GM18951 (cell line): ENCODE measurements at regions not wholly inside any gene's neighbourhood (a gene's known extent, or its start where the extent isn't known, plus 50 kb on each side); places are given as distances from the start of the nearest gene placed in this dataset.

Source experiments
- POLR2A ChIP-seq: IDR thresholded peaks from 4 replicates; pipeline ENCODE4 v1.6.1; 2011; ENCODE audit warnings: mild to moderate bottlenecking; ENCODE audit not compliant: insufficient read length, insufficient read depth; ENCODE audit errors: extremely low read depth
- in situ Hi-C: fragments of 300-500 bp; cut with MboI; formaldehyde crosslinking; loops from one replicate; pipeline ENCODE4 v1.12.0; 2022; ENCODE audit warnings: low sequenced_read_pairs, mixed read lengths, inconsistent platforms; ENCODE audit not compliant: unreplicated experiment

- in situ Hi-C loops = no loop called here
Measured at GRCh38 chr15:95410757-95411156, 919.7 kb upstream of the NR2F2 start.

GRCh38 chr15:95416576-95416975 is 913.9 kb upstream of the NR2F2 start:
- TF ChIP-seq POLR2A = no peak
- in situ Hi-C loops = no loop called here

More at GRCh38 chr15:95410757-95411156, 919.7 kb upstream of the NR2F2 start:
- no peak for TF ChIP-seq POLR2A

GRCh38 chr15:95417761-95418160 is 912.7 kb upstream of the NR2F2 start:
- in situ Hi-C loops = no loop called here
- TF ChIP-seq POLR2A = no peak

- no peak for TF ChIP-seq POLR2A
- in situ Hi-C loops = no loop called here
Measured at GRCh38 chr15:95422255-95422654, 908.2 kb upstream of the NR2F2 start.

GRCh38 chr15:95425859-95426258 is 904.6 kb upstream of the NR2F2 start:
- TF ChIP-seq POLR2A = no peak
- in situ Hi-C loops = no loop called here

GRCh38 chr15:95429345-95429744 is 901.2 kb upstream of the NR2F2 start:
- in situ Hi-C loops = no loop called here

GRCh38 chr15:95431518-95431917 is 899.0 kb upstream of the NR2F2 start:
- TF ChIP-seq POLR2A = no peak
- in situ Hi-C loops = no loop called here

More at GRCh38 chr15:95429345-95429744, 901.2 kb upstream of the NR2F2 start:
- TF ChIP-seq POLR2A = no peak

- TF ChIP-seq POLR2A = no peak
Measured at GRCh38 chr15:95432878-95433405, 897.6 kb upstream of the NR2F2 start.

GRCh38 chr15:95439922-95440376 is 890.6 kb upstream of the NR2F2 start:
- in situ Hi-C loops = no loop called here
- no peak for TF ChIP-seq POLR2A

More at GRCh38 chr15:95432878-95433405, 897.6 kb upstream of the NR2F2 start:
- in situ Hi-C loops = no loop called here

GRCh38 chr15:95440712-95441111 is 889.8 kb upstream of the NR2F2 start:
- in situ Hi-C loops = no loop called here
- no peak for TF ChIP-seq POLR2A

- TF ChIP-seq POLR2A = no peak
- in situ Hi-C loops = no loop called here
Measured at GRCh38 chr15:95442107-95442719, 888.3 kb upstream of the NR2F2 start.

GRCh38 chr15:95444860-95445259 is 885.6 kb upstream of the NR2F2 start:
- no peak for TF ChIP-seq POLR2A
- in situ Hi-C loops = no loop called here

- in situ Hi-C loops = no loop called here
- no peak for TF ChIP-seq POLR2A
Measured at GRCh38 chr15:95446854-95447253, 883.6 kb upstream of the NR2F2 start.

GRCh38 chr15:95447486-95447885 is 883.0 kb upstream of the NR2F2 start:
- TF ChIP-seq POLR2A = no peak
- in situ Hi-C loops = no loop called here

GRCh38 chr15:95448531-95449229 is 881.8 kb upstream of the NR2F2 start:
- in situ Hi-C loops = no loop called here
- no peak for TF ChIP-seq POLR2A
